ENCODE measurements at regions not wholly inside any gene's neighbourhood (a gene's known extent, or its start where the extent isn't known, plus 50 kb on each side); places are given as distances from the start of the nearest gene placed in this dataset.

DNA sequence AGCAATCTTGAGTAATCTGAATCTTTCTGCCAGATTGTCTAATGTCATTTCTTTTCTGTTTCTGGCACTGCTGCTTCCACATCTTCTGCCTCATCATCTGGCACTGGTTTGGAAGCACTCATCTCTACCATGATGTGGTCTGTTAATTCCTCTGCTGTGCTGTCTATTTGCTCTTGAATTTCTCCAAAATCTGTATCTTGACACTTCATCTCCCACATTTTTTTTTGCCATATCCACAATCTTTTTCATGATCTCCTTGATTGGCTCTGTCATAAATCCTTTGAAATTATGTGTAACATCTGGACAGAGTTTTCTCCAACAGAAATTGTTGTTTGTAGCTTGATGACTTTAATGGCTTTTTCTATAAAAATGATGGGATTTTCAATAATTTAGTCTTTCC is 417.8 kb upstream of the MANEA start:
- Mint-ChIP-seq H3K27ac (no peak overlapping the region), H3K36me3 (ENCODE audit: insufficient read depth in 2 of 2) (no peaks in the 10 kb centered on the region), H3K4me3 (no peak overlapping the region), H3K9me3 (peaks cover 0 to 2% of the 10 kb centered on the region in 2 donors), H3K27me3 (ENCODE audit: low read depth) (no peaks in the 10 kb centered on the region), H3K4me1 (ENCODE audit: low read depth) (no peaks in the 10 kb centered on the region)
- DNase-seq (no peak), ATAC-seq (replicated peaks in 1 of 2) (no peak)

DNA sequence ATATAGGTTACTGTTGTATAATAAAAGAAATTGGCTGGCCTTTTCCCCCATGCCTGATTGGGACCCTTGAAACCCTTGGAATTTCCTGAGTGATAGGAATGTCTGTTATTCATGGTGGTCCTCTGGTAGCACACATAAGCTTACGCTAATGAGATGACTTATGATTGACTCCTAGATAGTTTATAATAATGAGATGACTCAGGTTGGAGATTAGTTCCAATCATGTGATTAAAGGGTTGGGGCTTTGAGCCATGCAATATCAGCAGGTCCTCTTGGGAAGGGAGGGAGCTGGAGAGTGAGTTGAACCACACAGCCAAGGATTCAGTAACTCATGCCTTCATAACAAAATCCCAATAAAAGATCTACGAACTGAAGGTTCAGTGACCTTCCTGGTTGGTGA is 407.6 kb upstream of the MANEA start:
- ATAC-seq (replicated peaks in 1 of 2) (no peak), DNase-seq (no peak)
- Mint-ChIP-seq H3K4me3 (no peak overlapping the region), H3K9me3 (peaks cover 0 to 2% of the 10 kb centered on the region in 2 donors), H3K4me1 (ENCODE audit: low read depth) (no peaks in the 10 kb centered on the region), H3K27me3 (ENCODE audit: low read depth) (no peaks in the 10 kb centered on the region), H3K36me3 (ENCODE audit: insufficient read depth in 2 of 2) (no peaks in the 10 kb centered on the region), H3K27ac (no peak overlapping the region)

DNA sequence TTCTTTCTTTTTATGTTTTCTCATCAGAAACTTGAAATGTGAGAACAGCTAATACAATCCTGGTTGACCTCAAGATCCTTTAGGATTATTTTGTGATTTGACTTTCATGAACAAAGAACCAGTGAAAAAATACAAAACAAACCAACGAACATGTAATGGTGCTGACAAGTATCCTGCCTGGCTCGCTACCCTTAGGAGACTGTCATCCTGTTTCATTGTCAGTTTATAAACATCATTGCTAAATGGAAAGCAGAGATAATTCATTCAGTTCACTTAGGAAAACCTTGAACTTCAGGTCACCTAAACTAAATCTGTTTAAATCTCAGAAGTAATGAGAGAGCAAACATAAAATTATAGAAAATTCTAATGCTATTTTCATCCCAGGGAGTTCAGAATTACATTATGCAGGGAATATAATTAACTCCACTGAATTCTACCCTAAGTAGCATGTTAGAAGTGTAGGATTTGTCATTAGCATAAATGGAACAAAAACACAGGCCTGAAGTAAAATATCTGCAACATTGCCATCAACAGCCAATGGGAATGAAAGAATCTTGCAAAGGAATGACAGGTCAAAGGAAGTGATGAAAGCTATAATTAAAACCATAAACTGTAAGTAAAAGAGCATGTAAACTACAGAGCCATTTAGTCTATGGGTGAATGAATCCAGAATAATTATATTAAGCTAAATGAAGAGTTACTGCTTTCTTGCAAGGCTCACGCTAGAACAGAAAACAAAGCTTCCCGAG is 401.2 kb upstream of the MANEA start:
- no peaks in the 10 kb centered on the region for H3K9me3 Mint-ChIP-seq
- H3K4me3 Mint-ChIP-seq: no peak overlapping the region
- ATAC-seq (replicated peaks in 1 of 2) (no peak), DNase-seq (no peak)
- H3K27ac Mint-ChIP-seq: no peak overlapping the region
- no peaks in the 10 kb centered on the region for H3K4me1 Mint-ChIP-seq (ENCODE audit: low read depth)
- no peaks in the 10 kb centered on the region for H3K36me3 Mint-ChIP-seq (ENCODE audit: insufficient read depth in 2 of 2)
- no peaks in the 10 kb centered on the region for H3K27me3 Mint-ChIP-seq (ENCODE audit: low read depth)

DNA sequence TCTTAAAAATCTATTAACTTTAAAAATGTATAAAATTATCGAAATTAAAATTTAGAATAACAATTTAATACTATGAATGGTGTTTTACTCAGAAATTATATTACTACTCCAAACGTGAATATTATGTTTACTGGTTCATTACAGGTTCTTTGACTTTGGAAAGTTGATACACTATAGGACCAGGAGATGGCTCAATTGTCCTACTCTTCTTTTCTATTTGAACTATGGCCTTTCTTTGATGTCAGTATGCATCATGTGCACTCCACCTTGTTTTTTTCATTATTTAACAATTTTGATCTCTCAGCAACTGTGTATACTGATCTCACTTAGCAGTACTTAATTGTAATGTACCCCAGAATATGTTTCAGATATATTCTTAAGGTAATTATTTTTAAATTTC is 391.5 kb upstream of the MANEA start:
- no peaks in the 10 kb centered on the region for H3K36me3 Mint-ChIP-seq (ENCODE audit: insufficient read depth in 2 of 2)
- no peaks in the 10 kb centered on the region for H3K4me1 Mint-ChIP-seq (ENCODE audit: low read depth)
- DNase-seq: no peak
- ATAC-seq (replicated peaks in 1 of 2): no peak
- H3K27me3 Mint-ChIP-seq (ENCODE audit: low read depth): no peaks in the 10 kb centered on the region
- no peak overlapping the region for H3K27ac Mint-ChIP-seq
- H3K4me3 Mint-ChIP-seq: no peak overlapping the region
- no peaks in the 10 kb centered on the region for H3K9me3 Mint-ChIP-seq

DNA sequence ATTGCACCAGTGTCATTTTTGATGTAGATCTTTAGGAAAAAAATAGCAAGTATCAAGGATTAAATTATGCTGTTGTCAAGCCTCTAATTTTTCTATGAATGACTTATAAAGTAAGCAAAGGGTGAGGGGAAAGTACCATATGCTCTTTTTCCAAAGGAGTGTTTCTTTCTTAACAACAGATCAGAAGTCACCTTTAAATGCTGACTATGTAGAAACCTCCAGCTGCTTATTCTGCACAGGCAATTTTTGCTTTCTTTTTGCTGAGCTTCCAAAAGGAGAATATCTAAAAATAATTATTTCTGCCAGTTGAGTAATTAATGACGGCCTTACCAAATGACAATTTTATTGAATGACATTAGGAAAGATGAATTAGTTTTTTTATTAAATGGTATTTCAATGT is 390.6 kb upstream of the MANEA start:
- Mint-ChIP-seq H3K4me1 (ENCODE audit: low read depth) (no peaks in the 10 kb centered on the region), H3K4me3 (no peak overlapping the region), H3K9me3 (no peaks in the 10 kb centered on the region), H3K27me3 (ENCODE audit: low read depth) (no peaks in the 10 kb centered on the region), H3K36me3 (ENCODE audit: insufficient read depth in 2 of 2) (no peaks in the 10 kb centered on the region), H3K27ac (no peak overlapping the region)
- DNase-seq (no peak), ATAC-seq (replicated peaks in 1 of 2) (no peak)

DNA sequence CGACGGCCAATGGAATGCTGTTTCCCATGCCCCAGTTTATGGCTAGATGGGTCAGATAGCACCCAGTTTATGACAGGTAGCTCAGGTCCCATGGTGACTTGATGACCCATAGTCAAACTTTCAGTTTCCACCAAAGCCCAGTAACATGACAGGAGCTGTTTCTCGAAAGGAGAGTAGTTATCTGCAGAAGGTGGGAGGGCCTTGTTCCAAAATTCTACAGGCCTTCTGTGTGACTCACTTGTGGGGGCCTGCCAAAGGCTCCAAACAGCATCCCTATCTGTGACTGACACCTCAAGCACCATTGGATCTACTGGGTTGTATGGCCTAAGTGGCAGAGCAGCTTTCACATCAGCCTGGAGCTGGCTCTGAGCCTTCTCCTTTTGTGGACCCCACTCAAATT is 379.7 kb upstream of the MANEA start:
- Mint-ChIP-seq H3K4me1 (ENCODE audit: low read depth) (no peaks in the 10 kb centered on the region), H3K9me3 (no peaks in the 10 kb centered on the region), H3K36me3 (ENCODE audit: insufficient read depth in 2 of 2) (no peaks in the 10 kb centered on the region), H3K4me3 (no peak overlapping the region), H3K27me3 (ENCODE audit: low read depth) (no peaks in the 10 kb centered on the region), H3K27ac (no peak overlapping the region)
- DNase-seq (no peak), ATAC-seq (replicated peaks in 1 of 2) (no peak)

DNA sequence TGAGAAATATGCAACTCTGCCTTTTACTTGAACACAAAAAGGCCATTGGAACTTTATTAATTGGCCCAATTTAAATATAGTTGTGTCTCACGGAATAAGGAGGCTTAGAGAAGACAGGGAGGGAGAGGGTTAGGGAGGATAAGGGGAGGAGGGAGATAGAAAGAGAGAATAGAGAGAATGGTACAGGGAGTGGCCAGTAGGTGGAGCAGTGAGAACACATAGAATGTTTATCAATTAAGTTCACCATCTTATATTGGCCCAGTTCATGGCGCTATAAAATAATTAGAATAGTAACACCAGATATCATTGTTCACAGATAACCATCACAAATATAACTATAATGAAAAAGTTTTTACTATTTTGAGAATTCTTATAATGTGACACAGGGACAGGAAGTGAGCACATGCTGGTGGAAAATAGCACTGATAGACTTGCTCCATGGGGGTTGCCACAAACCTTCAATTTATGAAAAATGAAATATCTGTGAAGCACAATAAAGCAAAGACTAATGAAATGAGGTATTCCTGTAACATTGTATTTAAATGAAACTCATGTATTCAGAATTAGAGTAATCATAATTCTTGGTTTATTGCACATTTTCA is 374.1 kb upstream of the MANEA start:
- Mint-ChIP-seq H3K36me3 (ENCODE audit: insufficient read depth in 2 of 2) (no peaks in the 10 kb centered on the region), H3K4me1 (ENCODE audit: low read depth) (no peaks in the 10 kb centered on the region), H3K27me3 (ENCODE audit: low read depth) (no peaks in the 10 kb centered on the region), H3K4me3 (no peak overlapping the region), H3K9me3 (no peaks in the 10 kb centered on the region), H3K27ac (no peak overlapping the region)
- DNase-seq (peak; percentile 6 to 22), ATAC-seq (replicated peaks in 1 of 2) (no peak)

DNA sequence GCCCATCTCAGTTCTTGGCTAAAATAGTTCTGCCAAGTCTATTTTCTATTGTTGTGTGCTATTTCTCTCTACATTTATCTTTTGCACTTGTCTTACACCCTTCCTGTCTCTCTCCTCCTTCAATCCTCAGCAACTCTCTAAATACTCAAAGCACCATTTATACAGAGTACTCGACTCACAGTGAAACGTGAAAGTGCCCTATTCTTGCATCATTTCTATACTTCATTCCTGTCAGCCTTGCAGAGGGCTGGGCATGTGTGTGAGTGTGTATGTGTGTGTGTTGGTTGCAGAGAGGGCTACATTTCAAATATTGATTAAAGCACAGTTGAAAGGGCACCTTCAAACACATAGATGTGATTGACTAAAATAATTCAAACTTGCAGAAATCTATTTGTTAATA is 373.2 kb upstream of the MANEA start:
- no peak overlapping the region for H3K4me3 Mint-ChIP-seq
- H3K4me1 Mint-ChIP-seq (ENCODE audit: low read depth): no peaks in the 10 kb centered on the region
- ATAC-seq (replicated peaks in 1 of 2) (no peak), DNase-seq (no peak)
- H3K27ac Mint-ChIP-seq: no peak overlapping the region
- no peaks in the 10 kb centered on the region for H3K27me3 Mint-ChIP-seq (ENCODE audit: low read depth)
- H3K36me3 Mint-ChIP-seq (ENCODE audit: insufficient read depth in 2 of 2): no peaks in the 10 kb centered on the region
- H3K9me3 Mint-ChIP-seq: no peaks in the 10 kb centered on the region

DNA sequence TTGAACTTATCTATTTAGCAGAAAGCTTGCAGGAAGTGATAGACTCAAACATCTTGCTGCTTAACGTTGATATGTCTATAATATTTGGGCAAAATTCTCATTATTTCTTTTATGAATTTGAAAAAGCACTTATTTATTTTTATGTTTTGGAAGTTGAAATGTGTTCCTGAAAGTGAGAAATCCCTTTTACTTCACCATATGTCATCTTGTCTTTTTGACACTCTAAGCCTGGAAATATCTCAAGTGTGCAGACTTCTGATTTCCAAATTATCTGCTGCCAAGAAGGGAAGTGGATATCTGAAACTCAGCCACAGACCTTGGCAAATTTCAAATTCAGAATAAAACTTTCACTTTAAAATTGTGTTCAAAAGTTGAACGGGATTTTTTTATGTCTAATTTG is 368.7 kb upstream of the MANEA start:
- no peak overlapping the region for H3K4me3 Mint-ChIP-seq
- DNase-seq (no peak), ATAC-seq (replicated peaks in 1 of 2) (no peak)
- H3K27ac Mint-ChIP-seq: no peak overlapping the region
- no peaks in the 10 kb centered on the region for H3K9me3 Mint-ChIP-seq
- no peaks in the 10 kb centered on the region for H3K36me3 Mint-ChIP-seq (ENCODE audit: insufficient read depth in 2 of 2)
- H3K4me1 Mint-ChIP-seq (ENCODE audit: low read depth): no peaks in the 10 kb centered on the region
- no peaks in the 10 kb centered on the region for H3K27me3 Mint-ChIP-seq (ENCODE audit: low read depth)

DNA sequence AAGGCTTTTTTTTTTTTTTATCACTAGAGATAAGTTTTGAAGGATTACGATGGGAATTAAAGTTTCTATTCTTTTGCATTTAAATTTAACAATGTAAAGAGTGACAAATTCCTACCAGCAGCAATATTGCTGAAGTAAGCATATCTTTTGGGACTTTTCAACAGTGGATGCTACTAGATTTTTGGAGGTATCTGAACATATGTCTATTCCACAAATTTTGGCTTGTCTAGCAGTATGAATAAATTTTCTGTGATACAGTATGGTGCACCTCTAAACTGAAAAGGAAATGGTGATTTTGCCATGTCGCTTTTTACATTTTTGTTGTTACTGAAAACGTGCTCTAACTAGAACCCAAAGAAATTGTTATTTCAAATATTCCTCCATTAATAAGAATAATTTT is 368.3 kb upstream of the MANEA start:
- Mint-ChIP-seq H3K9me3 (no peaks in the 10 kb centered on the region), H3K27ac (no peak overlapping the region), H3K36me3 (ENCODE audit: insufficient read depth in 2 of 2) (no peaks in the 10 kb centered on the region), H3K27me3 (ENCODE audit: low read depth) (no peaks in the 10 kb centered on the region), H3K4me1 (ENCODE audit: low read depth) (no peaks in the 10 kb centered on the region), H3K4me3 (no peak overlapping the region)
- ATAC-seq (replicated peaks in 1 of 2) (no peak), DNase-seq (no peak)

DNA sequence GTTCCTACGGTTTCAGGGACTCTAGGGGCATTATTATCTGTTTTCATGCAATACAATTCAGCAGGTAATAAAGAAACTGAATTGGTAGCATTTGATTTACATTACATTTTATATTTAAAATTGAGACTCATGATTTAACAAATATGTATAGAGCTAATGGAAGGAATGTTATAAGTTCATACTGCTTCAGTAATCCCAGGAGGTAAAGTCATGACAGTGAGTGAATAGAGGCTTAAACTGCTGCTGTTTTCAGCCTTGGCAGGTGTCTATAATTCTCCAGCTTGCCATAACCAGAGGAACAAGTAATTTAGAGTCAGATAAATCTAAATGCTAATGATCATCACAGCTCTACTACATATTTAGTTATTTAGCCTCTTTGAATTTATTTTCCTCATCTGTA is 360.8 kb upstream of the MANEA start:
- Mint-ChIP-seq H3K4me3 (no peak overlapping the region), H3K4me1 (ENCODE audit: low read depth) (no peaks in the 10 kb centered on the region), H3K36me3 (ENCODE audit: insufficient read depth in 2 of 2) (no peaks in the 10 kb centered on the region), H3K27ac (no peak overlapping the region), H3K9me3 (no peaks in the 10 kb centered on the region), H3K27me3 (ENCODE audit: low read depth) (no peaks in the 10 kb centered on the region)
- no peak for ATAC-seq (replicated peaks in 1 of 2)
- DNase-seq: no peak

DNA sequence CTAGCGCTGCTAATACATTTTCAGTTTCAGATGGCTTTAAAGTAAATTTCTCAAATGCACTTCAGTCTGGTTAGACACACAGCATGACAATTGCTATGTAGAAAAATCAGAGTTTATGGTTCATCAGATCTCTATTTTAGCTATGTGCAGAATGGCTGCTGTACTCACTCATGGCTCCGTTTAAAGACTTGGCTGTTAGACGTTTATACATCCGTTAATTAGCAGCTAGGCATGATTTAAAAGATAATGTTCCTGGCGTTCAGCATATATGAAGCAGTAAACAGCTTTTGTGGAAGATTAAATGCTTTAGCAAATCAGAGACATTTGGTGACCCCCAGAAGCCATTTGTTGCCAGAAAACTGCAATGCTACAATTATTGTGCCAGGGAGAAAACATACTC is 350.0 kb upstream of the MANEA start:
- H3K27ac Mint-ChIP-seq: no peak overlapping the region
- no peak overlapping the region for H3K4me3 Mint-ChIP-seq
- ATAC-seq (replicated peaks in 1 of 2): no peak
- no peaks in the 10 kb centered on the region for H3K27me3 Mint-ChIP-seq (ENCODE audit: low read depth)
- no peaks in the 10 kb centered on the region for H3K36me3 Mint-ChIP-seq (ENCODE audit: insufficient read depth in 2 of 2)
- no peaks in the 10 kb centered on the region for H3K9me3 Mint-ChIP-seq
- H3K4me1 Mint-ChIP-seq (ENCODE audit: low read depth): no peaks in the 10 kb centered on the region
- no peak for DNase-seq

DNA sequence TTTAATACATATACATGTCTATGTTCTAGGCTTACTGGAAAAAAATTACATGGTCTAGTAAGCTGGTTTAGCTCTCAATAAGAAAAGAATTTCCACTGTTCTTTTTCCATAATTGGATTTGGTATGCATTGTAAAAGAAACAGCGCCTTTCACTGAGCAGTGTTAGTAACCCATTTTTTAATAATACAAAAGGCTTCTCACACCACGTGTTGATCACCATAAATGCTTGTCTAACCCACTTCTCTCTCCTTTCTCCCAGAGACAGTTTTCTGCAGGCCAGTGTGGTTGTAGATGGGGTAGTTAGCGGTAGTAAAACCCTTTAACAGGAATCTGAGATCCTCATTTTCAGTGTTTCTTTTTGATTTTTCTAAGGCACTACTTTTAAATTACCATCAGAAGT is 348.7 kb upstream of the MANEA start:
- ATAC-seq (replicated peaks in 1 of 2): no peak
- Mint-ChIP-seq H3K36me3 (ENCODE audit: insufficient read depth in 2 of 2) (no peaks in the 10 kb centered on the region), H3K27ac (no peak overlapping the region), H3K27me3 (ENCODE audit: low read depth) (no peaks in the 10 kb centered on the region), H3K9me3 (no peaks in the 10 kb centered on the region), H3K4me3 (no peak overlapping the region), H3K4me1 (ENCODE audit: low read depth) (no peaks in the 10 kb centered on the region)
- no peak for DNase-seq

DNA sequence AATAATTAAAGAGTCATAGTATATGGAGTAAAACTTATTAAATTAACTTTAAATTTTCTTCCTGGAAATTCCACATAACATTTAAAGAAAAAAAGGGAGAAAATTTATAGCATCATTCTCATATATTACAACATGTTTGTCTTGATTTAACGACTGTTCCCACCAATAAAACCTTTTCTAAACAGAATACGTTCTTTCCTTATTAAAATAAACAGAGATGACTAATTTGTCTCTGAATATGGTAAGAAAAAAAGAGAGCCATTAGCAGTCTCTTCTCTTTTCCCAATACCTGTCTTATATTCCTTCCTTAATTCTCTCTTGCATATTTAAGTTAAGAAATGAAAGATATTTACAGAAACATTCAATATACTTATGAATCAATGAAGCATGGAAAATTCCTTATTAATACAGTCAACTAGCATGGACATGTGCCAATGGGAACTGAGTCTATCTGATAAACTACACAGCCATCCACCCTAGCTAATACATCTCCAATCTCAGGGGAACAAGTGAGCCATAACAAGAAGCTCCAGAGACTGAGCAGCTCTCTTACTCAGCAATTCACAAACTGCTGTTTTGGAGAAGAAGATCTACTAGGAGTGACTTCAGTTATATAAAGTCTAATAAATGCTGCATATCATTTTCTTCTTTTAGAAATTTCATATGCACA is 347.1 kb upstream of the MANEA start:
- H3K4me3 Mint-ChIP-seq: no peak overlapping the region
- H3K36me3 Mint-ChIP-seq (ENCODE audit: insufficient read depth in 2 of 2): no peaks in the 10 kb centered on the region
- H3K27me3 Mint-ChIP-seq (ENCODE audit: low read depth): no peaks in the 10 kb centered on the region
- no peaks in the 10 kb centered on the region for H3K4me1 Mint-ChIP-seq (ENCODE audit: low read depth)
- H3K9me3 Mint-ChIP-seq: no peaks in the 10 kb centered on the region
- no peak for ATAC-seq (replicated peaks in 1 of 2)
- no peak for DNase-seq
- H3K27ac Mint-ChIP-seq: no peak overlapping the region

Data from activated T-cell treated with anti-CD3 and anti-CD28 coated beads, Interleukin-2, amount 50 U/mL, for 72 hours (primary cell).